Stomach (tissue), 8 donors: ENCODE measurements at regions not wholly inside any gene's neighbourhood (a gene's known extent, or its start where the extent isn't known, plus 50 kb on each side); places are given as distances from the start of the nearest gene placed in this dataset.

Experiments
- DNase-seq, 2 donors: peaks; one replicate each; pipeline versions ENCODE4 v3.0.0 to v3.0.0-alpha.2; 2013 to 2019
- H3K27ac ChIP-seq, 5 donors: fragments of 200-600 bp in 4 of 5; sonication (generic) in 4 of 5; one replicate each; pipeline ENCODE4 v1.5.1; 2013 to 2019; ENCODE audit warnings: mild to moderate bottlenecking in 1 of 5, moderate library complexity in 1 of 5
- H3K27me3 ChIP-seq, 3 donors: fragments of 200-600 bp; sonication (generic); one replicate each; pipeline ENCODE4 v1.5.1; 2017 to 2019; ENCODE audit warnings: mixed run types in 1 of 3
- H3K36me3 ChIP-seq, 4 donors: fragments of 200-600 bp; sonication (generic); 1 replicate in 3 of 4; 2 replicates in 1 of 4; pipeline ENCODE4 v1.5.1; 2016 to 2019
- H3K4me1 ChIP-seq, 4 donors: fragments of 200-600 bp; sonication (generic); one replicate each; pipeline ENCODE4 v1.5.1; 2016 to 2019
- H3K4me3 ChIP-seq, 4 donors: fragments of 200-600 bp; sonication (generic) in 3 of 4; one replicate each; pipeline ENCODE4 v1.5.1; 2016 to 2019; ENCODE audit warnings: mild to moderate bottlenecking in 1 of 4
- H3K9me3 ChIP-seq, 4 donors: fragments of 200-600 bp; sonication (generic); one replicate each; pipeline ENCODE4 v1.5.1; 2016 to 2019
- CTCF ChIP-seq, 7 experiments: fragments of 450-650 bp in 4 of 7; fragments of 200-600 bp in 3 of 7; sonication (generic) in 3 of 7; IDR thresholded peaks; one replicate each; pipeline ENCODE4 v1.5.1; 2016 to 2019; ENCODE audit warnings: antibody characterized with exemption in 7 of 7, control low read depth in 2 of 7, mild to moderate bottlenecking in 1 of 7
- EP300 ChIP-seq: sonication (generic); formaldehyde crosslinking; IDR thresholded peaks from one replicate; pipeline ENCODE4 v1.6.1; 2017; ENCODE audit warnings: antibody characterized with exemption
- POLR2A ChIP-seq, 4 donors: fragments of 450-650 bp; IDR thresholded peaks; one replicate each; pipeline ENCODE4 v1.6.1; 2016; ENCODE audit warnings: antibody characterized with exemption in 4 of 4, control low read depth in 2 of 4, mild to moderate bottlenecking in 1 of 4, moderate library complexity in 1 of 4
- POLR2AphosphoS5 ChIP-seq, 3 donors: sonication (generic); formaldehyde crosslinking; IDR thresholded peaks; one replicate each; pipeline ENCODE4 v1.6.1; 2016; ENCODE audit warnings: antibody characterized with exemption in 3 of 3
- whole genome bisulfite sequencing, 5 donors: extraction: QIAGEN DNeasy Blood & Tissue Kit in 3 of 5; methylation state at CpG; one replicate each; pipeline versions ENCODE4 v1.1.5 to v1.1.7; 2013 to 2018; 5-methylcytosine and 5-hydroxymethylcytosine counted together
- intact Hi-C: fragments of 100-400 bp; cut with DNase I; formaldehyde crosslinking; loops from one replicate; pipeline ENCODE4 v1.15.1; 2023; ENCODE audit warnings: low total_unique reads
- donor health status: healthy with polysubstance abuse.
- donor health status: Bipolar disorder and iron deficiency.
- donor health status: healthy.

- Histone ChIP-seq H3K36me3 (no peaks in the 10 kb centered on the region), H3K4me1 (no peaks in the 10 kb centered on the region), H3K27me3 (no peaks in the 10 kb centered on the region), H3K4me3 (no peak overlapping the region), H3K27ac (no peak overlapping the region), H3K9me3 (peaks cover 6 to 20% (median 12%) of the 10 kb centered on the region in 4 donors)
- DNase-seq = no peak
- no peak for TF ChIP-seq EP300
- TF ChIP-seq POLR2AphosphoS5 (IDR thresholded peaks at IDR 0.05) = no peak
- no peak for TF ChIP-seq POLR2A (IDR thresholded peaks at IDR 0.05)
- no peak for TF ChIP-seq CTCF (IDR thresholded peaks at IDR 0.05)
- WGBS, 5 donors = 58 to 84% (median 80%) methylated on average over 1 of the region's 1 CpG
- intact Hi-C loops = no loop called here
Observed at GRCh38 chr2:106720026-106720425, 165.9 kb downstream of the ST6GAL2 start.

- 87 to 93% (median 88%) methylated on average over 7 of the region's 7 CpGs for WGBS, 5 donors
- intact Hi-C loops = no loop called here
Observed at GRCh38 chr2:106724301-106724794, 161.6 kb downstream of the ST6GAL2 start.

GRCh38 chr2:106734165-106734564 lies 151.8 kb downstream of the ST6GAL2 start:
- no peak overlapping the region for H3K27ac ChIP-seq
- no peaks in the 10 kb centered on the region for H3K27me3 ChIP-seq
- H3K4me3 ChIP-seq = no peak overlapping the region
- intact Hi-C loops = no loop called here
- DNase-seq = no peak
- H3K4me1 ChIP-seq = no peaks in the 10 kb centered on the region
- TF ChIP-seq EP300 (no peak), POLR2A (IDR thresholded peaks at IDR 0.05) (no peak), CTCF (IDR thresholded peaks at IDR 0.05) (no peak), POLR2AphosphoS5 (IDR thresholded peaks at IDR 0.05) (no peak)
- peaks cover 0 to 5% (median 2%) of the 10 kb centered on the region in 4 donors for H3K9me3 ChIP-seq
- WGBS, 5 donors = 65 to 78% (median 74%) methylated on average over 4 of the region's 4 CpGs
- no peaks in the 10 kb centered on the region for H3K36me3 ChIP-seq

More at GRCh38 chr2:106724301-106724794, 161.6 kb downstream of the ST6GAL2 start:
- H3K9me3 ChIP-seq = no peaks in the 10 kb centered on the region
- DNase-seq = no peak
- H3K4me3 ChIP-seq = no peak overlapping the region
- TF ChIP-seq POLR2AphosphoS5 (IDR thresholded peaks at IDR 0.05) (no peak), POLR2A (IDR thresholded peaks at IDR 0.05) (no peak), CTCF (IDR thresholded peaks at IDR 0.05) (no peak), EP300 (no peak)
- H3K27me3 ChIP-seq = no peaks in the 10 kb centered on the region
- no peak overlapping the region for H3K27ac ChIP-seq
- no peaks in the 10 kb centered on the region for H3K36me3 ChIP-seq
- H3K4me1 ChIP-seq = no peaks in the 10 kb centered on the region

- no peaks in the 10 kb centered on the region for H3K27me3 ChIP-seq
- WGBS, 5 donors = 75 to 87% (median 86%) methylated on average over 5 of the region's 5 CpGs
- no peak overlapping the region for H3K4me3 ChIP-seq
- H3K36me3 ChIP-seq = no peaks in the 10 kb centered on the region
- peaks cover 0 to 5% (median 2%) of the 10 kb centered on the region in 4 donors for H3K9me3 ChIP-seq
- H3K4me1 ChIP-seq = no peaks in the 10 kb centered on the region
- no peak for DNase-seq
- TF ChIP-seq POLR2A (IDR thresholded peaks at IDR 0.05) (no peak), EP300 (no peak), POLR2AphosphoS5 (IDR thresholded peaks at IDR 0.05) (no peak), CTCF (IDR thresholded peaks at IDR 0.05) (no peak)
- H3K27ac ChIP-seq = no peak overlapping the region
- intact Hi-C loops = no loop called here
Observed at GRCh38 chr2:106735807-106736206, 150.2 kb downstream of the ST6GAL2 start.
